Stimulated activated effector memory CD8-positive, alpha-beta T cell treated with anti-CD3 and anti-CD28 coated beads, Interleukin-12 subunit alpha, Interleukin-12 subunit beta, amount 100 ng/mL, for 72 hours (primary cell): ENCODE measurements at regions not wholly inside any gene's neighbourhood (a gene's known extent, or its start where the extent isn't known, plus 50 kb on each side); places are given as distances from the start of the nearest gene placed in this dataset.
A peak's percentile ranks its signal among the peaks of the same experiment; 100 is the strongest.

Experiments used
- ATAC-seq: fragments of 150-1000 bp; cut with Tn5 transposase; 2 replicates; pipeline ENCODE4 v1.10.0; 2021
- DNase-seq, 2 donors: peaks; one replicate each; pipeline ENCODE4 v3.0.0; 2021 to 2022; ENCODE audit warnings: low spot score in 2 of 2
- H3K27ac Mint-ChIP-seq: one replicate; pipeline ENCODE4 v1.8.0; 2022; ENCODE audit warnings: mild to moderate bottlenecking, mixed read lengths
- H3K36me3 Mint-ChIP-seq: one replicate; pipeline ENCODE4 v1.8.0; 2022; ENCODE audit warnings: mild to moderate bottlenecking, mixed read lengths
- H3K4me1 Mint-ChIP-seq: one replicate; pipeline ENCODE4 v1.8.0; 2022; ENCODE audit warnings: mixed read lengths
- H3K4me3 Mint-ChIP-seq: one replicate; pipeline ENCODE4 v1.8.0; 2022; ENCODE audit warnings: mild to moderate bottlenecking, mixed read lengths
- H3K9me3 Mint-ChIP-seq: one replicate; pipeline ENCODE4 v1.8.0; 2022; ENCODE audit warnings: mixed read lengths

DNA sequence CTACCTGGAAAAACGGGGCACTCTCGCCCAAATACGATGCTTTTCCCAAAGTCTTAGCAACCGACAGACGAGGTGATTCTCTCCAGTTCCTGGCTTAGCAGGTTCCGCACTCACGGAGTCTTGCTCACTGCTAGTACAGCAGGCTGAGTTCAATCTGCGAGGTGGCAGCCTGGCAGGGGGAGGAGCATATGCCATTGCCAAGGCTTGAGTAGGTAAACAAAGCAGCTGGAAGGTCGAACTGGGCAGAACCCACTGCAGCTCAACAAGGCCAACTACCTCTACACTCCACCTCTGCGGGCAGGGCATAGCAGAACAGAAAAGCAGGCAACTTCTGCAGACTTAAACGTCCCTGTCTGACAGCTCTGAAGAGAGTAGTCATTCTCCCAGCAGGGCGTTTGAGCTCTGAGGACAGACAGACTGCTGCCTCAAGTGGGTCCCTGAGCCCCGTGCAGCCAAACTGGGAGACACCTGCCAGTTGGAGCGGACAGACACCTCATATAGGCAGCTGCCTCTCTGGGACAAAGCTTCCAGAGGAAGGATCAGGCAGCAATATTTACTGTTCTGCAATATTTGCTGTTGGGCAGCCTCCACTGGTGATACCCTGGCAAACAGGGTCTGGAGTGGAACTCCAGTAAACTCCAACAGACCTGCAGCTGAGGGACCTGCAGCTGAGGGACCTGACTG is 73.4 kb upstream of the CADM2 start:
- Mint-ChIP-seq H3K36me3 (no peaks in the 10 kb centered on the region), H3K4me3 (no peak overlapping the region), H3K27ac (no peak overlapping the region), H3K4me1 (no peaks in the 10 kb centered on the region), H3K9me3 (peaks cover 26% of the 10 kb centered on the region)
- ATAC-seq (no peak), DNase-seq (no peak)

- H3K9me3 Mint-ChIP-seq = peaks cover 22% of the 10 kb centered on the region
- no peaks in the 10 kb centered on the region for H3K36me3 Mint-ChIP-seq
- no peak overlapping the region for H3K4me3 Mint-ChIP-seq
- ATAC-seq = no peak
- DNase-seq = no peak
- H3K27ac Mint-ChIP-seq = no peak overlapping the region
- no peaks in the 10 kb centered on the region for H3K4me1 Mint-ChIP-seq
Measured at GRCh38 chr3:84891851-84892250, 66.9 kb upstream of the CADM2 start.

DNA sequence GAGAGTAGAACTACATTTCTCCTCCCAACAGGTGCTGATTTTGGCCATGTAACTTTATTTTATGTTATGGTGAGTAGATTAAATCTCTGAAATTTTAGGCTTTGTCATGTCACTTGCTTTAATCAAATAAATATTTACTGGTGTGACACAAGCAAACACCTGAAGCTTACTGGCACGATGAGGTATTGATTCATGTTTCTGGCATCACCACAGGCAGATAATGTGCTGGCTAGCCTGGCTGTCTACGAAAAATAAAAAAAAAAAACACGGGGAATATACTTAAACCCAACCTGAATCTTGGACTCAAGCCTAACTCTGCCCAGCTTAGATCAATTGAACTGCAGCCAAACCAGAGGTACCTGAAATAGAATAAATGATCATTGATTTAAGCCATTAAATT is 65.6 kb upstream of the CADM2 start:
- Mint-ChIP-seq H3K4me3 (no peak overlapping the region), H3K9me3 (peaks cover 23% of the 10 kb centered on the region), H3K27ac (no peak overlapping the region), H3K4me1 (no peaks in the 10 kb centered on the region), H3K36me3 (no peaks in the 10 kb centered on the region)
- DNase-seq = no peak
- ATAC-seq = no peak

DNA sequence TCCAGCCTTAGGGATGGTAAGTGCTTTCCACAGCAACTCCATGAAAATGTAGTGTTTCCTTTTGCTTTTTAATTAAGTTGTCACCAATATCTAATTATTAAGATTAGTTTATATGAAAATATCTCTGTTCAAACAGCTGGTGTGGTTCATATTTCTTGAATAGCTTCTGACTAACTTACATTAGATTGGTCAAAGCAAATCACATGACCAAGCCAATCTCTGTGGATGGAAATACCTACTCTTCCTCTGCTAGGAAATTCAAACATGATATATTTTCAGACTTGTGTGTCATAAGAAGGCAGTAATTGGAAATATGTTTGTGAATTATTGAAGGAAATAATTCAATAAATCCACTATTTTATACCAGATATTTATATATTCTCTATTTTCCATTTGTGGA is 54.6 kb upstream of the CADM2 start:
- no peak for DNase-seq
- H3K27ac Mint-ChIP-seq = no peak overlapping the region
- H3K36me3 Mint-ChIP-seq = no peaks in the 10 kb centered on the region
- H3K4me1 Mint-ChIP-seq = no peaks in the 10 kb centered on the region
- no peak overlapping the region for H3K4me3 Mint-ChIP-seq
- H3K9me3 Mint-ChIP-seq = peaks cover 7% of the 10 kb centered on the region
- no peak for ATAC-seq

DNA sequence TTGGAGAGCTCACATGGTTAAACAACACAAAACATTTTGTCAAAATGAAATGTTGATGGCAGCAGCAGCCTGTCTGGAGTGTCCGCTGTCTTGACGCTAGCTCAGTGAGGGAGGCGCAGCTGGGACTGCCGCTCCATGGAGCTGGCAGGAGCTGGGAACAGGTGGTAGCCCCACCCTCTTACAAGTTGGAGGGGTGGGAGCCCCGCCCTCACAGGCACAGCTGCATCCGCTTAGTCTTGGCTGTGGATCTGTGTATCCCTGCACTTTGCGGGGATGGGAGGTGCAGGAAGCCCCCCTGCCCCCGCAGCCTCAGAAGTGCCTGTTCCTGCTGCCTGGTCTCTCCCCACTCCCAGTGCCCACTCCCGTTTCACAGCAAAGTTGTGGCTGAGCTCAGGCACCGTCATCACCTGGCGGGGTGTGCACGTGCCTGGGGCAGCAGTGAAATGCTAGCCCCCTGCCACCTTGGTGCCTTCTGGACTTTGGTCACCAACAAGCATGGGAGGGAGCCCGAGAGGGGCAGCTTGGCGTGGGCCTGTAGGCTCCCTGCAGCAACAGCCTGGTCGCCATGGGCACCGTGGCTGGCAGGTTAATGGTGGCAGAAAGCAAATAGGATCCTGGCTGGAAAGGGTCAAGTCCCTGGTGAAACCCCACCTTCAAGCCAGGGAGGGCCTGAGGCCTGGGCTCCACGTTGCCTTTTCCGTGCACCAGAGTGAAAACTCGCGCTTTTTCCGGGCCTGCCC is 53.8 kb upstream of the CADM2 start:
- DNase-seq (no peak), ATAC-seq (no peak)
- no peak overlapping the region for H3K27ac Mint-ChIP-seq
- no peak overlapping the region for H3K4me3 Mint-ChIP-seq
- no peaks in the 10 kb centered on the region for H3K4me1 Mint-ChIP-seq
- H3K36me3 Mint-ChIP-seq = no peaks in the 10 kb centered on the region
- peaks cover 7% of the 10 kb centered on the region for H3K9me3 Mint-ChIP-seq

- DNase-seq = no peak
Measured at GRCh38 chr3:84905556-84905920, 53.3 kb upstream of the CADM2 start.

DNA sequence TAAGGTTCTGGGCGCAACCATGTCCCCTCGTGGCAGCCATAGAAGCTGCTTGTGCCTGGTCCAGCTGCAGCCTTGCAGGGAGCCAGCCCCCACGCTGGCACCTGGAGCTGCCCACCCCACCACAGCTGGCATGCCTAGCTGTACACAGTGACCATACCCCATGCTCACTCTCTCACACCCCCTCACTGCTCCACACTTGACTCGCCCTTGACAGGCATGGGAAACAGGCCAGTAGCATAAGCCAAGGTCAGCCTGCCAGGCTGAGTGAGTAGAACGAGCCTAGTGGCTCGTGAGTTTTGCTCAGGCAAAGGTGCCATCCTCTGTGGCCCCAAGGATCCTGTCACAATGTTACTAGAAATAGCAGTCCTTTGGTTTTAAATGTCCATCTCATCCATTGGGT is 52.7 kb upstream of the CADM2 start:
- no peak for DNase-seq
- no peak overlapping the region for H3K27ac Mint-ChIP-seq
- ATAC-seq = peak; percentile 40
- no peaks in the 10 kb centered on the region for H3K4me1 Mint-ChIP-seq
- no peak overlapping the region for H3K4me3 Mint-ChIP-seq
- no peaks in the 10 kb centered on the region for H3K36me3 Mint-ChIP-seq
- peaks cover 7% of the 10 kb centered on the region for H3K9me3 Mint-ChIP-seq

More at GRCh38 chr3:84905556-84905920, 53.3 kb upstream of the CADM2 start:
- Mint-ChIP-seq H3K4me1 (no peaks in the 10 kb centered on the region), H3K27ac (no peak overlapping the region), H3K9me3 (peaks cover 7% of the 10 kb centered on the region), H3K36me3 (no peaks in the 10 kb centered on the region), H3K4me3 (no peak overlapping the region)
- no peak for ATAC-seq
